A549 (cell line): ENCODE measurements at regions not wholly inside any gene's neighbourhood (a gene's known extent, or its start where the extent isn't known, plus 50 kb on each side); places are given as distances from the start of the nearest gene placed in this dataset.
A peak's percentile ranks its signal among the peaks of the same experiment; 100 is the strongest.

ENCODE experiments used
- ATAC-seq, 2 experiments: fragments of 200-7000 bp in 1 of 2; fragments of >200 bp in 1 of 2; cut with Nextera tagmentation in 1 of 2; cut with Tn5 transposase in 1 of 2; 3 replicates each; pipeline versions ENCODE4 v1.8.0 to v1.9.1; 2018 to 2020; ENCODE audit warnings: mild to moderate bottlenecking in 1 of 2, moderate library complexity in 1 of 2
- CTCF ChIA-PET: fragments of 300-600 bp; sonication (Branson Sonifier 250); formaldehyde crosslinking; extraction: SDS; loops from one replicate; lab custom pipeline; 2021; ENCODE audit warnings: antibody characterized with exemption, inconsistent platforms; lab: Yijun Ruan, JAX
- POLR2A ChIA-PET: fragments of 350-600 bp; formaldehyde crosslinking; extraction: SDS; loops from one replicate; lab custom pipeline; 2021; ENCODE audit warnings: antibody characterized with exemption, inconsistent platforms; lab: Yijun Ruan, JAX
- DNase-seq, 2 experiments: peaks; one replicate each; pipeline versions ENCODE4 v3.0.0 to v3.0.0-alpha.2; 2011 to 2016; ENCODE audit warnings: low read depth in 1 of 2, low spot score in 1 of 2
- FAIRE-seq: peaks from 2 replicates; lab custom pipeline; 2011; peaks lifted over from hg19 to GRCh38; lab: Jason Lieb, UNC
- H3K27ac ChIP-seq, 2 experiments: fragments of >200 bp; sonication (Bioruptor Twin); formaldehyde crosslinking; 3 replicates each; pipeline ENCODE4 v1.5.1; 2016 to 2017
- H3K4me1 ChIP-seq: fragments of >200 bp; sonication (Bioruptor Twin); formaldehyde crosslinking; 3 replicates; pipeline ENCODE4 v1.6.1; 2016
- H3K4me2 ChIP-seq: fragments of >200 bp; sonication (Bioruptor Twin); formaldehyde crosslinking; 3 replicates; pipeline ENCODE4 v1.6.1; 2016
- H3K4me3 ChIP-seq: fragments of >200 bp; sonication (Bioruptor Twin); formaldehyde crosslinking; 3 replicates; pipeline ENCODE4 v1.5.1; 2016
- H3K9me3 ChIP-seq: fragments of >200 bp; sonication (Bioruptor Twin); formaldehyde crosslinking; 3 replicates; pipeline ENCODE4 v1.6.1; 2016
- ATOH8 ChIP-seq: fragments of 250-450 bp; sonication (Bioruptor Pico); IDR thresholded peaks from 2 replicates; pipeline ENCODE4 v1.5.0; 2020; ENCODE audit warnings: low read depth, mild to moderate bottlenecking, moderate library complexity
- BCL3 ChIP-seq: fragments of >200 bp; sonication (Bioruptor Twin); formaldehyde crosslinking; IDR thresholded peaks from 3 replicates; pipeline ENCODE4 v1.6.1; 2016
- BHLHE40 ChIP-seq: IDR thresholded peaks from 2 replicates; pipeline ENCODE4 v1.6.1; 2012; ENCODE audit warnings: low read depth, low read length, inconsistent platforms
- CBX2 ChIP-seq: fragments of 200-600 bp; sonication (generic); IDR thresholded peaks from 2 replicates; pipeline ENCODE4 v1.6.1; 2016; ENCODE audit warnings: low read depth, mild to moderate bottlenecking, borderline replicate concordance
- CBX8 ChIP-seq: fragments of 200-600 bp; sonication (generic); IDR thresholded peaks from 2 replicates; pipeline ENCODE4 v1.6.1; 2016
- E2F6 ChIP-seq: IDR thresholded peaks from 2 replicates; pipeline ENCODE4 v1.6.1; 2012; ENCODE audit warnings: low read depth, borderline replicate concordance
- EHF ChIP-seq: fragments of 250-450 bp; sonication (Bioruptor Pico); IDR thresholded peaks from 2 replicates; pipeline ENCODE4 v1.5.0; 2020; ENCODE audit warnings: mild to moderate bottlenecking
- FOSB ChIP-seq: fragments of 250-450 bp; sonication (Bioruptor Pico); IDR thresholded peaks from 2 replicates; pipeline ENCODE4 v1.5.0; 2020; ENCODE audit warnings: mild to moderate bottlenecking, moderate library complexity
- FOSL2 ChIP-seq, 2 experiments: fragments of 450-650 bp in 1 of 2; fragments of >200 bp in 1 of 2; sonication (Bioruptor Twin) in 1 of 2; formaldehyde crosslinking; IDR thresholded peaks; 2 replicates each; pipeline versions ENCODE4 v1.5.0 to v1.6.1; 2016 to 2020; ENCODE audit warnings: mild to moderate bottlenecking in 1 of 2, moderate library complexity in 1 of 2
- FOXS1 ChIP-seq: fragments of 250-450 bp; sonication (Bioruptor Pico); IDR thresholded peaks from 2 replicates; pipeline ENCODE4 v1.5.0; 2020; ENCODE audit warnings: mild to moderate bottlenecking, moderate library complexity
- GATA3 ChIP-seq: IDR thresholded peaks from 2 replicates; pipeline ENCODE4 v1.6.1; 2012; ENCODE audit warnings: borderline replicate concordance
- HES2 ChIP-seq: fragments of >200 bp; sonication (Bioruptor Twin); formaldehyde crosslinking; IDR thresholded peaks from 2 replicates; pipeline ENCODE4 v1.6.1; 2016
- HEYL ChIP-seq: fragments of 250-450 bp; sonication (Bioruptor Pico); IDR thresholded peaks from 2 replicates; pipeline ENCODE4 v1.8.0; 2021; ENCODE audit warnings: mild to moderate bottlenecking, moderate library complexity
- HOXB13 ChIP-seq: fragments of 250-450 bp; sonication (Bioruptor Pico); IDR thresholded peaks from 2 replicates; pipeline ENCODE4 v1.5.0; 2020; ENCODE audit warnings: low read depth, mild to moderate bottlenecking, moderate library complexity
- HOXB5 ChIP-seq: fragments of 250-450 bp; sonication (Bioruptor Pico); IDR thresholded peaks from 2 replicates; pipeline ENCODE4 v1.5.0; 2020; ENCODE audit warnings: mild to moderate bottlenecking, moderate library complexity
- KDM1A ChIP-seq: fragments of 200-600 bp; sonication (generic); IDR thresholded peaks from 2 replicates; pipeline ENCODE4 v1.6.1; 2016; ENCODE audit warnings: low read depth, mild to moderate bottlenecking
- MAZ ChIP-seq: fragments of 150-350 bp; IDR thresholded peaks from 2 replicates; pipeline ENCODE4 v1.6.1; 2014; ENCODE audit warnings: antibody characterized with exemption, low read depth, low read length, borderline replicate concordance
- NPAS2 ChIP-seq: fragments of 250-450 bp; sonication (Bioruptor Pico); IDR thresholded peaks from 2 replicates; pipeline ENCODE4 v1.8.0; 2022; ENCODE audit warnings: mild to moderate bottlenecking, moderate library complexity, borderline replicate concordance
- NR3C1 ChIP-seq: fragments of >200 bp; sonication (Bioruptor Twin); formaldehyde crosslinking; IDR thresholded peaks from 3 replicates; pipeline ENCODE4 v1.6.1; 2017
- PBX3 ChIP-seq: IDR thresholded peaks from 2 replicates; pipeline ENCODE4 v1.6.1; 2012
- POLR2AphosphoS2 ChIP-seq: conservative IDR thresholded peaks from 2 replicates; pipeline ENCODE4 v1.6.1; 2012; ENCODE audit warnings: low read length, improper control_type of control experiment, inconsistent platforms
- RARB ChIP-seq: fragments of 250-450 bp; sonication (Bioruptor Pico); IDR thresholded peaks from 2 replicates; pipeline ENCODE4 v1.8.0; 2021; ENCODE audit warnings: mild to moderate bottlenecking, moderate library complexity
- RCOR1 ChIP-seq: fragments of 150-350 bp; IDR thresholded peaks from 2 replicates; pipeline ENCODE4 v1.6.1; 2014; ENCODE audit warnings: antibody characterized with exemption, low read length, low read depth
- SMC3 ChIP-seq: fragments of >200 bp; sonication (Bioruptor Twin); formaldehyde crosslinking; IDR thresholded peaks from 3 replicates; pipeline ENCODE4 v1.6.1; 2018; ENCODE audit warnings: inconsistent platforms
- SREBF2 ChIP-seq: fragments of 450-650 bp; IDR thresholded peaks from 2 replicates; pipeline ENCODE4 v1.6.1; 2014; ENCODE audit warnings: mild to moderate bottlenecking, moderate library complexity
- ZFP36 ChIP-seq: fragments of 450-650 bp; IDR thresholded peaks from 2 replicates; pipeline ENCODE4 v1.6.1; 2014; ENCODE audit warnings: borderline replicate concordance; ENCODE audit not compliant: partially characterized antibody
- ZSCAN20 ChIP-seq: fragments of 250-450 bp; sonication (Bioruptor Pico); IDR thresholded peaks from 2 replicates; pipeline ENCODE4 v1.8.0; 2022; ENCODE audit warnings: mild to moderate bottlenecking, moderate library complexity
- WGBS: methylation state at CpG from one replicate; pipeline ENCODE4 v1.1.6; 2017; ENCODE audit errors: missing lambda C conversion rate; 5-methylcytosine and 5-hydroxymethylcytosine counted together

GRCh38 chr6:14995966-14996602, 249.8 kb upstream of the JARID2 start:
- CTCF ChIA-PET, result no interaction called here
- no peak for TF ChIP-seq FOSB (CRISPR knock-in tag)
- TF ChIP-seq ZFP36, result no peak
- no peak for TF ChIP-seq NPAS2
- TF ChIP-seq, all 56 proteins: peak for 0
- H3K9me3 ChIP-seq, result no peaks in the 10 kb centered on the region
- H3K4me2 ChIP-seq, result no peak overlapping the region
- POLR2A ChIA-PET, result no interaction called here
- no peak overlapping the region for H3K27ac ChIP-seq
- H3K4me1 ChIP-seq, result no peaks in the 10 kb centered on the region
- FAIRE-seq, result no peak
- WGBS, result 85% methylated on average over 12 of the region's 12 CpGs
- DNase-seq, result no peak
- no peak for ATAC-seq
- no peak overlapping the region for H3K4me3 ChIP-seq

- DNase-seq (peak in 1 of 2 experiments; percentile 4), FAIRE-seq (no peak), ATAC-seq (no peak)
- ChIA-PET POLR2A (no interaction called here), CTCF (no interaction called here)
- Histone ChIP-seq H3K9me3 (no peaks in the 10 kb centered on the region), H3K27ac (no peak overlapping the region), H3K4me1 (no peaks in the 10 kb centered on the region), H3K4me2 (no peak overlapping the region), H3K4me3 (no peak overlapping the region)
- 66% methylated on average over 4 of the region's 4 CpGs for WGBS
- TF ChIP-seq SMC3 (no peak), CBX2 (no peak), HOXB13 (CRISPR knock-in tag) (no peak), BCL3 (no peak), FOSL2 (IDR thresholded peaks at IDR 0.05) (no peak), FOSL2 (CRISPR knock-in tag; IDR thresholded peaks at IDR 0.05) (no peak), POLR2AphosphoS2 (no peak), NR3C1 (no peak), PBX3 (no peak), KDM1A (no peak), HEYL (CRISPR knock-in tag) (no peak), HES2 (no peak), ATOH8 (CRISPR knock-in tag) (no peak), MAZ (no peak), RCOR1 (no peak), CBX8 (no peak)
These were observed 249.0 kb upstream of the JARID2 start for GRCh38 chr6:14996892-14997291.

GRCh38 chr6:14997507-14997906, 248.4 kb upstream of the JARID2 start:
- 83% methylated on average over 1 of the region's 1 CpG for WGBS
- POLR2A ChIA-PET, result no interaction called here
- H3K4me2 ChIP-seq, result no peak overlapping the region
- TF ChIP-seq SREBF2 (no peak), BHLHE40 (no peak), ZSCAN20 (CRISPR knock-in tag) (no peak), CBX8 (no peak), FOXS1 (no peak), RCOR1 (no peak), EHF (CRISPR knock-in tag) (no peak), HOXB5 (no peak), PBX3 (no peak), GATA3 (no peak), RARB (CRISPR knock-in tag) (no peak), E2F6 (no peak), FOSB (CRISPR knock-in tag) (no peak)

More at GRCh38 chr6:14997507-14997906, 248.4 kb upstream of the JARID2 start:
- Histone ChIP-seq H3K9me3 (no peaks in the 10 kb centered on the region), H3K27ac (no peak overlapping the region), H3K4me1 (no peaks in the 10 kb centered on the region), H3K4me3 (no peak overlapping the region)
- DNase-seq, result no peak
- FAIRE-seq, result no peak
- CTCF ChIA-PET, result interaction anchor here (1.5 kb wide), 1 partner anchor 18 kb away, joined by 3 read pairs; no protein-coding TSS in a partner anchor
- ATAC-seq, result no peak
